ENCODE measurements at regions not wholly inside any gene's neighbourhood (a gene's known extent, or its start where the extent isn't known, plus 50 kb on each side); places are given as distances from the start of the nearest gene placed in this dataset.

DNA sequence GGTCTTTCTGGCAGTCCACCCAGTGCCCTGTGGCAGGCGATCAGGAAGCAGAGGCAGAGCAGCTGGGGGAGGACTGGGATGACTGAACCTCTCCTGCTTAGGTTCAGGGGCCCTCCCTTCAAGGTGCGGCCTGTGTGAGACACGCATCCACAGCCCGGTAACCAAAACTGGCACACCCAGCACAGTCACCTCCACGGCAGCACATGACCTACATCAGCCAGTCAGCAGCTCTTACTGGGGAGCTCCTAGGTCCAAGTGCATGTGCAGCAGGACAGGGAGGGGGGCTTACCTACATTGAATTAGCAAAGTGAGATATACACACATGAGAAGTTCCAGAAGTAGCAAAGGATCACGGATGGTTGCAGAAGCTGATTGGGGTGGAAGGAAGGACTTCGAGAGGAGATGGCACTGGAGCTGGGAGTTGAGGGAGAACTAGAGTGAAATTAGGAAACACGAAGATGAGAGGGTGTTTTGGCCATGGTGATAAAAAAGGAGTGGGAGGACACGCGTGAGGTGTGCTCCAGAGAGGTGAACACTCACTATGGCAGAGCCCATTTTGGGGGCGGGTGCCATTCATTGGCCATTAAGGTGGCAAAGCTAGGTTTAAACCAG, 51.4 kb upstream of the IRF2BP2 start:
- no peak for TF ChIP-seq JUND (IDR thresholded peaks at IDR 0.05; ENCODE audit: low read depth)
- in situ Hi-C loops (cut with HindIII; ENCODE audit: low pct_unique_long_range_greater_than_20kb, low sequenced_read_pairs): no loop called here
- DNase-seq (ENCODE audit: low read depth in 1 of 2, low spot score in 1 of 2): no peak

DNA sequence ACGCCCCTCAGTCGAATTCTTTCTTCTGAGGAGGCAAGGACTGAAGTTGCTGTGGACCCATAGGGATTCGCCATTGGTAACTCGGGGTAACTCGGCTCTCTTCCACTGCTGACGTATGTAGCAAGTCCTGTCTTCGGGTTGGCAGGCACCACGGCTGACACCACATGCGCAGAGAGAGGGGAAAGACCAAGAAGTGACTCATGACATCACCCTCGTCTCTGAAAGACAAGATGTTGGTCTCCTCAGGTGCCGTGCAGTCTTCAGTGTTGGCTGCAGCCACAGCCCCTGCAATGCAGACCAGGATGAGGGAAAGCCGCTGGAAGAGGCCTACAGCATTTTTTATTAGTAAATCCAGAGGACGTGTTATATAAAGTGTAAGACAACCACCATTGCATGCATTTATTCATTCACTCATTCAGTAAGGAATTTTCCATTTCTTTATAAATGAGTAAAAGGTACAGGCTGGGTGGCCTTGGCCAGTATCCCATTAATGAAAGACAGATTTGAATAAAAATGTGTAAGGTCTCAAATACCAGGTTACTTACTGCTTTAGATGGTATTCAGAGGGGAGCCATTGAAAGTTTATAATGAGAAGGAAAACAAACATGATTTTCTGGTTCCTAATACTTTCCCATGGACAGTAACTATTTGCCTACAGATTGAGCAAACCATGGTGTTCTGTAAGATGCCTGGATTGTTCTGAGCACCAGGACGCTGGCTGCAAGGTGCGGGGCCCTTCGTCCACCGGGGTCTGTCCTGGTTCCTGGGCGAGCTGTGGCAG, 50.7 kb upstream of the IRF2BP2 start:
- DNase-seq (ENCODE audit: low read depth in 1 of 2, low spot score in 1 of 2): peak in 1 of 2 experiments; percentile 69
- in situ Hi-C loops (cut with HindIII; ENCODE audit: low pct_unique_long_range_greater_than_20kb, low sequenced_read_pairs): no loop called here
- no peak for TF ChIP-seq JUND (IDR thresholded peaks at IDR 0.05; ENCODE audit: low read depth)
